ENCODE measurements at regions not wholly inside any gene's neighbourhood (a gene's known extent, or its start where the extent isn't known, plus 50 kb on each side); places are given as distances from the start of the nearest gene placed in this dataset.

DNA sequence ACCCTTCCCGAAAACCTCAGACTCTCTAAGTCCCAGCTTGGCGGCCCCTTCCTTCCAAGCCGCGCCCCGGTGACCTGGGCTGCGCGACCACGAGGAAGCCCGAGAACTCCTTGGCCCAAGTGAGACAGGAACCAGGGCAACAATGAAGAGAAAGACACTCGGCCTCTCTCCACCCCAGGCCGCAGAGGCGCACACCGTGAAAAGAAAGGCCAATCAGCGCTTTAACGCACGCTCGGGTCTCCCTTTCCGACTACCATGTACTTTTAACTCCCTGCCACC, 166.4 kb upstream of the PPP1R3A start:
- Histone ChIP-seq H3K4me1 (ENCODE audit: insufficient read depth, low read length, severe bottlenecking) (no peaks in the 10 kb centered on the region), H3K36me3 (ENCODE audit: insufficient read depth, low read length) (no peaks in the 10 kb centered on the region), H3K79me2 (ENCODE audit: insufficient read depth, low read length) (no peaks in the 10 kb centered on the region), H3K9ac (ENCODE audit: low read length) (no peak overlapping the region), H3K9me2 (ENCODE audit: low read depth, low read length) (no peaks in the 10 kb centered on the region), H3K4me3 (ENCODE audit: low read depth, low read length, poor library complexity, severe bottlenecking) (no peak overlapping the region), H3K9me3 (ENCODE audit: low read length) (no peaks in the 10 kb centered on the region), H3K27ac (ENCODE audit: low read depth, low read length, poor library complexity, severe bottlenecking) (no peak overlapping the region), H4K20me1 (ENCODE audit: insufficient read depth, low read length) (no peaks in the 10 kb centered on the region), H3K4me2 (ENCODE audit: low read length) (no peak overlapping the region), H3K27me3 (ENCODE audit: insufficient read depth, low read length) (no peaks in the 10 kb centered on the region), H2AFZ (ENCODE audit: low read length) (no peak overlapping the region), H3F3A (ENCODE audit: insufficient read depth, low read length) (no peaks in the 10 kb centered on the region)
- TF ChIP-seq CTCF (IDR thresholded peaks at IDR 0.05; ENCODE audit: low read length): no peak
- TF ChIP-seq EZH2 (IDR thresholded peaks at IDR 0.05; ENCODE audit: borderline replicate concordance, low read length): no peak

GRCh38 chr7:114084472-114085312, 165.9 kb upstream of the PPP1R3A start:
- Histone ChIP-seq H3K4me1 (ENCODE audit: insufficient read depth, low read length, severe bottlenecking) (no peaks in the 10 kb centered on the region), H3K9ac (ENCODE audit: low read length) (no peak overlapping the region), H4K20me1 (ENCODE audit: insufficient read depth, low read length) (no peaks in the 10 kb centered on the region), H2AFZ (ENCODE audit: low read length) (no peak overlapping the region), H3K9me3 (ENCODE audit: low read length) (no peaks in the 10 kb centered on the region), H3K9me2 (ENCODE audit: low read depth, low read length) (no peaks in the 10 kb centered on the region), H3K4me2 (ENCODE audit: low read length) (no peak overlapping the region), H3K79me2 (ENCODE audit: insufficient read depth, low read length) (no peaks in the 10 kb centered on the region), H3K27ac (ENCODE audit: low read depth, low read length, poor library complexity, severe bottlenecking) (no peak overlapping the region), H3K27me3 (ENCODE audit: insufficient read depth, low read length) (no peaks in the 10 kb centered on the region), H3F3A (ENCODE audit: insufficient read depth, low read length) (no peaks in the 10 kb centered on the region), H3K36me3 (ENCODE audit: insufficient read depth, low read length) (no peaks in the 10 kb centered on the region), H3K4me3 (ENCODE audit: low read depth, low read length, poor library complexity, severe bottlenecking) (no peak overlapping the region)
- TF ChIP-seq CTCF (IDR thresholded peaks at IDR 0.05; ENCODE audit: low read length): no peak
- no peak for TF ChIP-seq EZH2 (IDR thresholded peaks at IDR 0.05; ENCODE audit: borderline replicate concordance, low read length)

- Histone ChIP-seq H2AFZ (ENCODE audit: low read length) (no peak overlapping the region), H3K9ac (ENCODE audit: low read length) (no peak overlapping the region), H3K27me3 (ENCODE audit: insufficient read depth, low read length) (no peaks in the 10 kb centered on the region), H3F3A (ENCODE audit: insufficient read depth, low read length) (no peaks in the 10 kb centered on the region), H4K20me1 (ENCODE audit: insufficient read depth, low read length) (no peaks in the 10 kb centered on the region), H3K4me2 (ENCODE audit: low read length) (no peak overlapping the region), H3K79me2 (ENCODE audit: insufficient read depth, low read length) (no peaks in the 10 kb centered on the region), H3K36me3 (ENCODE audit: insufficient read depth, low read length) (no peaks in the 10 kb centered on the region), H3K27ac (ENCODE audit: low read depth, low read length, poor library complexity, severe bottlenecking) (no peak overlapping the region), H3K4me1 (ENCODE audit: insufficient read depth, low read length, severe bottlenecking) (no peaks in the 10 kb centered on the region), H3K9me2 (ENCODE audit: low read depth, low read length) (no peaks in the 10 kb centered on the region), H3K4me3 (ENCODE audit: low read depth, low read length, poor library complexity, severe bottlenecking) (no peak overlapping the region), H3K9me3 (ENCODE audit: low read length) (no peaks in the 10 kb centered on the region)
- TF ChIP-seq CTCF (IDR thresholded peaks at IDR 0.05; ENCODE audit: low read length): no peak
- no peak for TF ChIP-seq EZH2 (IDR thresholded peaks at IDR 0.05; ENCODE audit: borderline replicate concordance, low read length)
Observed at GRCh38 chr7:114084002-114084471, 165.2 kb upstream of the PPP1R3A start.
